NCI-H2171 (cell line): ENCODE measurements at regions not wholly inside any gene's neighbourhood (a gene's known extent, or its start where the extent isn't known, plus 50 kb on each side); places are given as distances from the start of the nearest gene placed in this dataset.

Experiments used
- DNase-seq: peaks from one replicate; lab custom pipeline; 2025; lab: John Stamatoyannopoulos, UW

DNA sequence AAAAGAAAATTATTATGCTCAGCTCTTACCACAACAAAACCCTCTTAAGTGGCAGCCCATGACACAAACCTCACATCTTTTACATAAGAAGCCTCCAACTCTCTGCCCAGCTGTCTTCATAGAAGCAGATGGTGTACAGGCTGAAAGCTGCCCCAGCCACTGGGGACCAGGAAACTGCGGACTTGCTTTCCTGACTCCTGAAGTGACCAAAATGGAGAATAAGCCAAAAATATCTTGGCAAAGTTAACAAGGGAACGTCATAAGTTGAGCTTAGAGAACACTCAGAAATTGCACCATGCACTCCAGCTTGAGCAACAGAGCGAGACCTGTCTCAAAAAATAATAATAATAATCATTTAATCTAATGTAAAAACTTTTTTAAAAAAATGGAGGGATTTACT lies 160.3 kb upstream of the CDYL start:
- no peak for DNase-seq

DNA sequence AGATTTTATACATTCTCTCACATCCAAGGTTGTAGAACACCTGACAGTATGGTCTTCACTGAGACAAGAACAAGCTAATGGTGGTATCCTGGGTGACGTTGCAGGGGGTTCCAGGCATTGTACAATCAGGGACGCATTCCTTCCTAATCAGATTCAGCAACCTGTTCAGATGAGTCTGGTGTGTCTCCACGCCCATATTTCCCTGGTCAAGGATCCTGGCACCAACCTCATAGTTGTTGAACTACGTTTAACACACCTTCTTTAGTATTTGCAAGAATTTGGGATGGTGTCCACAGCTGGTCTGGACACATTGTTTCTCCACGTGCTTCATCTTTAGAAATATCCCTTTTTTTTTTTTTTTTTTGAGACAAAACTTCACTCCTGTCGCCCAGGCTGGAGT lies 161.0 kb upstream of the CDYL start:
- no peak for DNase-seq

DNA sequence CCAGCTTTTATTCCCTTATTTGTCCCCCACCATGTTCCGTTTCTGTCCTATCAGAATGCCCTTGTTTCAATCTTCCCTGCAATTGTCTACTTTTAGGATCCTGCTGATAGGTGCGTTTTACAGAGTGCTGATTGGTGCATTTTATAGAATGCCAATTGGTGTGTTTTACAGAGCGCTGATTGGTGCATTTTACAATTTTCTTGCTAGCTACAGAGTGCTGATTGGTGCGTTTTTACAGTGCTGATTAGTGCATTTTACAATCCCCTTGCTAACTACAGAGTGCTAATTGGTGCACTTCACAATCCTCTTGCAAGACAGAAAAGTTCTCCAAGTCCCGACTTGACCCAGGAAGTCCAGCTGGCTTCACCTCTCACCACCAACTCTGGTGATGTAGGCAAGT lies 161.6 kb upstream of the CDYL start:
- DNase-seq, result no peak

GRCh38 chr6:4613795-4614194 lies 162.4 kb upstream of the CDYL start:
- no peak for DNase-seq

- DNase-seq, result no peak
These were observed 162.8 kb upstream of the CDYL start for GRCh38 chr6:4613381-4613780.

DNA sequence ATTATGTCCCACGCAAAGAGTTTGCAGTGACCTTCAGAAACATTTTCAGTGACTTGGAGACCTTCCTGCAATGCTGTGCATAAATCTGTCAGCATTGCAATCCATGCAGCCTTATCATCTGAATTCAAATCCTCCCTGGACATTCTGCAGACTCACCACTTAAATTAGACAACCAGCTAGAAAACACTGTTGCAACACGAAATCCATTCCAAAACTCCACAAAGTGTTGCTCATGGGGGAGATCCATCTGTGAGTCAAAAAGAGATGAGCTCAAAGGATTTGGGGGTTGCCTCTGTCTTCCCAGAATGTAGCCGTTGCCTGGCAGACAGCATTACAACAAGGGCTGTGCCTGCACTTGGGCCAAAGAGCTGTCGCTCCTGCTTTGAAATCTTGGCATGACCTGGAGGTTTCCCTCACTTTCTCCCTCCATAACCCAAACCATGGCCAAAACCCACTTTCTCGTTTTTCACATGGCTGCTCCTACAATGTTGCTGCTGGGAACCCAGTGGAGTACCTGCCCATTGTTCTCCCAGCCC lies 163.5 kb upstream of the CDYL start:
- no peak for DNase-seq

- no peak for DNase-seq
These were observed 164.6 kb upstream of the CDYL start for GRCh38 chr6:4611429-4612129.

DNA sequence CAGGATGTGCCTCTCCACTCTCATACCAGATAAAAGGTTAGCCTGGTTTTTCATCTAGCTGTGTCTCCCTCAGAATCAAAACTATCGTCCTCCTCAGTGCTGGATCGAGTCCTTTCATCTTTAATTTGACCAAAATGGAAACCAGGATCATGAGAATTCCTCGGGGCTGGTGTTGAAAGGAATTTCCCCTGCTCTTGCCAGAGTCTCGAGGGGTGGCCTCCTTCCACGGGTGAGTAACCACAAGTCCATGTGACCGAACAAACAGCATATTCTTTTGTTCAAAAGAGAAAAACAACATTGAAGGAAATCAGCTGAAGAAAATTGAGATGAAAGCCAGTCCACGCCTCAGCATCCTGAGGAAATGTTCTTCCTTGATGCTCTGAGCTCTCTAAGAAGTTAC lies 165.9 kb upstream of the CDYL start:
- no peak for DNase-seq

DNA sequence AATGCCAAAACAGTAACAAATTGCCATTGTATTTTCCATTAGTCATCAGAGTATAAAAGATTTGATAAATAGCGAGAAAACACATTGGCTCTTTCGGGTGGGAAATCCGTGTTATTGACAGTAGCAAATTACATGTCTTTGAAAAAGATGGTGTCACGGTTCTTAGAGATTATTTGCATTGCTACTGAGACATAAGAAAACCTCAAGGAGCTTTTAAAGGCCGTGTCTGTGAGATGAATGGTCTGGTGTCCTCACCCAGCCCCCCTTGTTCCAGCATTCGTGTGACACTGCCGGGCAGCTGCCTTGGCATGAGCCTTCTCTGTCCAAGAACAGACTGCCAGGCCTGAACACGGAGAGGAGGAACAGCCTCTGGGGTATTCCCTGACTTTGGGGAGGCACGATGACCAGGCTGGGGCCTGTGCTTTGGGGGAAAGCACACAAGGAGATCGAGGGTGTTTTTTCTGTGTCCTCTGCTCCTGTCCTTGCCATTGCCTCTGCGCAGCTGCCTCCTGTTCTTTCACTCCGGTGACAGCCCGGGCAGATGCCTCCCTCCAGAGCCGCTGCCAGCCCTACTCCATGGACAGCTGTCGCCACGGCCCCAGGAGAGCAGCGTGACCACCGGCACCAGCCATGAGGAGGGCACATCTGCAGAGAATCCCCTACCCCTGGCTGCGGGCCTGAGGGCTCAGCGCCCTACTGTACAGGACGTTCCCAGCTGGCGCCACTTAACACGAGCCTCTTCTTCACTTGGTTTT lies 167.7 kb upstream of the CDYL start:
- no peak for DNase-seq

DNA sequence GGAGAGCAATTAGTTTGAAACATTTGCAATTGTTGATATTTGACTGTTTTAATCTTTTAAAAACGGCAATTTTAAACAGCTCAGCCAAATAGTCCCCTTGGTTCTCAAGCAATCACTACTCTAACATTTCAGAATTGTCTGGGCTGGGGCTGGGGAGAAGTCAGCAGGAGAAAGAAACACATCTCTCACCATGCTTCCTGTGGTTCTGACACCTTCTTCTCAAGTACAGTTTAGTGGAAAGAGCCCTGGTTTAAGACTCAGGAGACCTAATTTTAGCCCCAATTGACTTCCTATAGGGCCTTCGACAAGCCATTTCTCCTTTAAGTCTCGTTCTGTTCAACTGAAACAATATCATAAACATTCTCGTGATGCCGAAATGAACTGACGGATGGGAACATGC lies 168.4 kb upstream of the CDYL start:
- DNase-seq, result no peak

DNA sequence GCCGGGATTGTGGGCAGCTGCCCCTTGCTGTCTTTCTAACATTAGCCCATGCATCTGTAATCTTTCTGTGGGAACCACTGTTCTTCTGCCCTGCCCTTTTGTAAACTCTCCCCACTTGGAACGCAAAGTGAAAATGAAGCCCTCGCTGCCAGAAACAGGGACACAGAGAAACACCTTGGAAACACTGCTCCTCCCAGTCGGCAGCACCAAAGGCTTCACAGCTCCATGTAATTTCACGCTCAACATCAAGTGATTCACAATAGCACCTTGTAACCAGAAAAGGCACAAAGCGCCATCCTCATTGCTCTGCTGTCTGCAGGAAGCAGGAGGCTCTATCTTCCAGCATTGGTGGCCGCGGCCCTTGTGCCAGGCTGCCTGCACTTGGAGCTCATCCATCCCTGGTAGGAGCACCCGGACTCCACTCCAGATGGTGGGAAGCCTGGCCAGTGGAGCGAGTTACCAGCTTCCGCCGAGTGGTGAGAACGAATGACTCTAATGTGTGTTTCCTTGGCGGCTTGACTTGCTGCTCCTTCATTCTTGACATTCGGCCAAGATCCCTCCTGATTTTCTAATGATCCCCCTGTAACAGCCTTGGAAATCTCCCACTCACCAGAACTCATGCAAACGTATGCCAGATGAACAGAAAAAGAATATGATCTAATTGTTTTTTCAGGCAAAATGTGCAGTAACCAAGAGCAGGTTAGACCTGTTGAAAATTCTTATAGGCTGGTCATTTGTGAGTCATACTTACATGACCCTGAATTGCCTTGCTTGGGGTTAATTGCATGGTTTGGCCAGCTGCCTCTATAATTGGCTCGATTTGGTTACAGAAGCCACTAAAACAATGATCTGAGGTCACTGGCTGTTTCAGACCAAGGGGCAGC lies 169.1 kb upstream of the CDYL start:
- no peak for DNase-seq

DNA sequence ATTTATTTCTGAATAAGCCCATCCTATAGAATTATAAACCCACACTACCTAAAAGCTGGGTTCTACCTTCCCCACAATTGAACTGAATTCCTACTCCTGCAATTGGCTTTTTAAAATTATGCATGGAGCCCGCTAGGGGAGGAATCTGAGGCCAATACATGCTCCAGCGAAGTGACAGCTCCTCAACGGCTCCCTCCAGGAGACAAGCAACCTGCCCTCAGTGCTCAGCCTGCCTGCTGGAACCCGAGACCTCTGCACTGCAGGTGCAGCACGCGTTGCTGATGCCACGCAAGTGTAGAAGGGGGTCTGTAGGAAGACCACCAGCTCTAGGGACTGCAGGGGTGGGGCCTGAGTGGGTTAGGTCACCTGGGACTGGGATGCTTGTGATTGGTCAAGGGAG lies 170.2 kb upstream of the CDYL start:
- no peak for DNase-seq

- DNase-seq, result no peak
These were observed 172.3 kb upstream of the CDYL start for GRCh38 chr6:4603856-4604369.

DNA sequence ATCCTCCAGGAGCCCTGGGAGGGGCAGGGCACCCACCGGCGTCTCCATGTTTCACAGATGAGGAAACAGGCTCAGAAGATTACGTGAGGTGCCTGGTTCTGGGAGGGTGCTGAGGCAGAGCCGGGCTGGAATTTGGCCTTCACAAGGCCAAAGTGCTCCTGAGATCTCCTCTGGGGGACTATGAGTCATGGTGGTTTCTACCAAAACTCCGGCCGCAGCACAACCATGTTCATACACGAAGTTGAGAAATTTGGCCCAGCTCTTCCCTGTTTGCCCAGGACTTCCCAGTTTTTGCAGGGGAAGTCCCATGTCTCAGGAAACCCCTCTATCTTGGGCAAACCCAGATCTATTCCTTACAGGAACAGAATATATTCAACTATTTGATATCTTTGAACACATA lies 172.9 kb upstream of the CDYL start:
- no peak for DNase-seq

- DNase-seq, result no peak
These were observed 176.3 kb upstream of the CDYL start for GRCh38 chr6:4599924-4600323.

- no peak for DNase-seq
These were observed 177.7 kb upstream of the CDYL start for GRCh38 chr6:4598384-4598995.

DNA sequence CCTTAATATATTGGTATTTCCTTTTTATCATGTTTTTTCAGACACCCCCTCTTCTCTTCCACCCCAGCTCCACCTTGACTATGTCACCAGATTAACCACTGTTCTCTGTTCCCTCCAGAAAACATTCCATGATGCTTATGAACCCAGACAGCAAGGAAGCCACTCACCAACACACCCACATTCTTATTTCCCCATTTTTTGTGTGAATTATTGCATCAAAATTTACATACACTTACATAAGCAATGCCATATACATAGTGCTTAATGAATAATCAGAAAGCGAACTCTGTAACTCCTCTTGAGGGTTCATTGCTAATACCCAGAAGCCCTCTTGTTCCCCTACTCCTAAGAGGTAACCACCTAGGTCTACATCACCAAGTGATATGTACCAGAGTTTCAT lies 182.3 kb upstream of the CDYL start:
- no peak for DNase-seq

DNA sequence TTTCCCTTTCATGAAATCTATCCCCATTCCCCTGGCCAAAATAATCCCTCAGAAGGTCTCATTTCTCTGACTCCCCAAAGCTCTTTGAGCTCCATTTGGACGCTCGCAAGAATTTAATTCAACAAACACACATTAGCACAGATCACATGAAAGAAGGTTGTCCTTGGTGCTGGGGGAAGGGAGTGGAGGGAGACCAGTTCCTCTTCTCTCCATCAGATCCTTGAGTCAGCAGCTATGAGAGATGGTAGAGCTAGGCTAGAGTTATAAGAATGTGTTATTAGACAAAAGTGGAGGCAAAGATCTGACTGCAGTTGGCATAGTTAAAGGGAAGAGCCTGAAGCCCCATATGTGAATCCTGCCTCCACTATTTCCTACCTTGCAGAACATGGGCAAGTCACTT lies 184.2 kb upstream of the CDYL start:
- no peak for DNase-seq

DNA sequence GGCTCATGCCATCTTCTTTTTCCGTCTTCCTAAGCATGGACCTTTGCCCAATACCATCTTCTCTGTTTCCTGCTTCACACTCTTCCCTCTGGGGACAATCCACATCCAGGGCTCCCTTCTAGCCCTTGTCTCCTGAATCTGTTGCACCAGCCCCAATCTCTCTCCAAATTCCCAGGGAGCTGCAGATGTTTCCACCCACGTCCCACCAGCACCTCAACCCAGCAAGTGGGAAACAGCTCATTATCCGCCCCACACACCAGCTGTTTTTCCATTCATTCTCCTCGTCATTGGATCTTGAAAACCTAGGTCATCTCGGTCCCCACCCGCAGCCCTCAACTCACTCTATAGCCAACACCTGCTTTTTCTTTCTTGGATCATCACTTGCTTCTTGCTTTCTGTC lies 185.0 kb upstream of the CDYL start:
- no peak for DNase-seq

DNA sequence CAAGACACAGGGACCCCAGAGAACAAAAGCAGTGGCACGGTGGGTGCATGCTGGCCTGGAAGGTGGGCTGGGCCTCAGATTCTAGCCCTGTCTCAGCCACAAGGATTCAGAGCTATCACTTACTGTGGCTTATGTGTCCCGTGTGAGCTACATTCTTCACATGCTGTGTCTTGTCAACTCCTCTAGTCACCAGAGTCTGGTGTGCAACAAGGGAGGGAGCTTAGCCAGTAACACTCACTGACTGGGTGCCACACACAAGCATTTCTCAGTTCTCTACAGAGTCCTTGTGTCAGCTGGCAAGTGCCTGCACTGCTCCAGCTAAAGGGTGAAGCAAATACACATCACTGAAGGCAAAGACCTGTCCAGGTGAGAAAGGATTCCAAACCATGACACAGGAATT lies 186.9 kb upstream of the CDYL start:
- no peak for DNase-seq

DNA sequence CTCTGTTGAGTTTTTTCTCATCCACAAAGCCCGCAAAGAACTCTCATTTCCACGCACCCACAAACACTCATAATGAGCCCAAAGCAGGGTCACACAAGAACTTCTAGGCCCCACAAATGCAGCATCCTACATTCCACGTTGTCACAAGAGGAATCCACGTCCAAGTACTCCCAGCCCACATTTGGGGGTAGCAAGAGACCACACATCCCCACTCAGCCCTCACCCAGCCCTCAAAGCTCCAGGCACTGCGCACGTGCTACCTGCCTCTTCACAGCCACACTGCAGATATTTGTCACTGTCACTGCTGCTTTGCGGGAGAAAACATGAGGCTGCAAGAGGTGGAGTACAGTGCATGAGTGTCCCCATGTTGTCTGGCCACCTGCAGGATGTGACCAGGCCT lies 187.6 kb upstream of the CDYL start:
- no peak for DNase-seq

DNA sequence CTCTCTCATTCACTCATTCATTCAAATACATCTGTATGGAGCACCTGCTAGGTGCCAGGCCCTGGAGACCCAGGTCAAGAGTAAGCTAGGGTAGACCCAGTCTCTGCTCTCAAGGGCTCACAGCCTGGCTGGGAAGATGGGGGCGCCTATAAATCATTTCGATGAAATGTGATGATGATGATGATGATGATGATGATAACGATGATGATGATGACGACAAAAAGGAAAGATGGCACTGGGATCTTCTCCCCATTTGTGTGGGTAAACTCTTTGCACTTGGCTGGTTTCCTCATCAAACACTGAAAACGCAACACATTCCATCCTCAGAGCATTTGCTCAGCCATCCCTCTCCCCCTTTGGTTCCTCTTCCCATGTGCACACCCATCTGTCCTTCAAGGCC lies 188.0 kb upstream of the CDYL start:
- DNase-seq, result no peak
